Left ventricle myocardium inferior (tissue), 1 donor: ENCODE measurements at regions not wholly inside any gene's neighbourhood (a gene's known extent, or its start where the extent isn't known, plus 50 kb on each side); places are given as distances from the start of the nearest gene placed in this dataset.

Experiments used
- DNase-seq: peaks from one replicate; pipeline ENCODE4 v3.0.0-alpha.2; 2020
- H3K27ac ChIP-seq: fragments of 200-600 bp; replicated peaks from 2 replicates; pipeline ENCODE4 v1.8.0; 2021
- H3K27me3 ChIP-seq: fragments of 200-600 bp; 2 replicates; pipeline ENCODE4 v1.8.0; 2021; ENCODE audit warnings: low read depth
- H3K36me3 ChIP-seq: fragments of 200-600 bp; 2 replicates; pipeline ENCODE4 v1.8.0; 2021
- H3K4me1 ChIP-seq: fragments of 200-600 bp; 2 replicates; pipeline ENCODE4 v1.8.0; 2021
- H3K4me3 ChIP-seq: fragments of 200-600 bp; 2 replicates; pipeline ENCODE4 v1.8.0; 2021; ENCODE audit warnings: mild to moderate bottlenecking, moderate library complexity
- H3K9me3 ChIP-seq: fragments of 200-600 bp; replicated peaks from 2 replicates; pipeline ENCODE4 v1.8.0; 2021
- intact Hi-C: fragments of 100-400 bp; cut with micrococcal nuclease; formaldehyde crosslinking; loops from one replicate; pipeline ENCODE4 v1.11.0; 2022
- TF ChIP-seq, protein P1 (sequence below): fragments of 200-600 bp; IDR thresholded peaks from 2 replicates; pipeline ENCODE4 v1.8.0; 2021; ENCODE audit warnings: antibody characterized with exemption, mild to moderate bottlenecking, borderline replicate concordance
- donor health status: DM: no; HTN: yes; CAD: no; lungs with severe emphysema.

DNA sequence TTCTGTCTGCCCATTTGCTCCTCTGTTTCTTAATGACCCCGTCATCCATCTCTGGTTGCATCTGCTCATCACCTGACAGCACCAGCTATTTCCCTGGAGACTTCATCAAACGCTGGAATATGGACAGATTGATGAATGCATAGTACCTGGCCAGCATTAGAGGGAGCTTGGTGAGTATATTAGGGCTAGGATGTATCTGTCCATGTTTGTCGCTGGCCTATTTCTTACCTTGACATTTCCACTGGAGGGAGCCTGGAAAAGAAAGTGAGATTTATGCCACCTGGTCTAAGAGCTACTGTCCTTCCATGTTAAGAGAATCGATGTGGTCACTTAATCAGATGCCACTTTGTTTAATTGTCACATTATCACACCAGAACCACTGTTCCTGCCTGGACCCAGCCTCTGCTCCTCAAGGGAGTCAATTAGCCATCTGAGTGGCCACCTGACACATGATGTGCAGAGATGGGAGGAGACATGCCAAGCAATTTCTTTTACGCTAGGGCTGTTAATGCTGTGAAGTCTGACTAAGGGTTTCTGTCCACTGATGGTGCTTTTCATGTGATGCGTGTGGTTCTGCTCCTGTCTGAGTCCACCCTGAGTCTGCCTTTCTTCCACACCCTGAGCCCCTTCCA is 75.3 kb upstream of the SFSWAP start:
- DNase-seq, result no peak
- Histone ChIP-seq H3K4me3 (no peak overlapping the region), H3K27ac (no peak overlapping the region), H3K9me3 (no peaks in the 10 kb centered on the region), H3K27me3 (peaks cover 76% of the 10 kb centered on the region), H3K4me1 (no peaks in the 10 kb centered on the region), H3K36me3 (no peaks in the 10 kb centered on the region)
- intact Hi-C loops, result no loop called here
- TF ChIP-seq, protein P1, sequence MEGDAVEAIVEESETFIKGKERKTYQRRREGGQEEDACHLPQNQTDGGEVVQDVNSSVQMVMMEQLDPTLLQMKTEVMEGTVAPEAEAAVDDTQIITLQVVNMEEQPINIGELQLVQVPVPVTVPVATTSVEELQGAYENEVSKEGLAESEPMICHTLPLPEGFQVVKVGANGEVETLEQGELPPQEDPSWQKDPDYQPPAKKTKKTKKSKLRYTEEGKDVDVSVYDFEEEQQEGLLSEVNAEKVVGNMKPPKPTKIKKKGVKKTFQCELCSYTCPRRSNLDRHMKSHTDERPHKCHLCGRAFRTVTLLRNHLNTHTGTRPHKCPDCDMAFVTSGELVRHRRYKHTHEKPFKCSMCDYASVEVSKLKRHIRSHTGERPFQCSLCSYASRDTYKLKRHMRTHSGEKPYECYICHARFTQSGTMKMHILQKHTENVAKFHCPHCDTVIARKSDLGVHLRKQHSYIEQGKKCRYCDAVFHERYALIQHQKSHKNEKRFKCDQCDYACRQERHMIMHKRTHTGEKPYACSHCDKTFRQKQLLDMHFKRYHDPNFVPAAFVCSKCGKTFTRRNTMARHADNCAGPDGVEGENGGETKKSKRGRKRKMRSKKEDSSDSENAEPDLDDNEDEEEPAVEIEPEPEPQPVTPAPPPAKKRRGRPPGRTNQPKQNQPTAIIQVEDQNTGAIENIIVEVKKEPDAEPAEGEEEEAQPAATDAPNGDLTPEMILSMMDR, result no peak

DNA sequence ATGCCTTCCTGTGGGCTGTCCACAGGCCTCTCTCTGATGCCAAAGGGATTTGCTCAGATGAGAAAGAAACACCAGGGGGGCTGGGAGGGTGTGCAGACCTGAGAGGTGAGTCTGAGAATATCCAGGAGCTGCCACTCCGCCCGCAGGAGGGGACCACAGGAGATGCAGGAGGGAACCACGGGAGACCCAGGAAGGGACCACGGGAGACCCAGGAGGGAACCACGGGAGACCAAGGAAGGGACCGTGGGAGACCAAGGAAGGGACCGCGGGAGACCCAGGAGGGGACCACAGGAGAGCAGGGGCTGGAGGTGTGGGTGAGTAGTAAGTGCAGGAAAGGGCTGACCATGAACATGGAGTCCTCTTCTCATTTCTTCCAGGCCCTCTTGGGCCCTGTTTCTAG is 74.6 kb upstream of the SFSWAP start:
- Histone ChIP-seq H3K27me3 (peaks cover 75% of the 10 kb centered on the region), H3K27ac (no peak overlapping the region), H3K36me3 (no peaks in the 10 kb centered on the region), H3K4me3 (no peak overlapping the region), H3K4me1 (no peaks in the 10 kb centered on the region), H3K9me3 (no peaks in the 10 kb centered on the region)
- intact Hi-C loops, result no loop called here
- TF ChIP-seq, protein P1, result no peak
- no peak for DNase-seq

DNA sequence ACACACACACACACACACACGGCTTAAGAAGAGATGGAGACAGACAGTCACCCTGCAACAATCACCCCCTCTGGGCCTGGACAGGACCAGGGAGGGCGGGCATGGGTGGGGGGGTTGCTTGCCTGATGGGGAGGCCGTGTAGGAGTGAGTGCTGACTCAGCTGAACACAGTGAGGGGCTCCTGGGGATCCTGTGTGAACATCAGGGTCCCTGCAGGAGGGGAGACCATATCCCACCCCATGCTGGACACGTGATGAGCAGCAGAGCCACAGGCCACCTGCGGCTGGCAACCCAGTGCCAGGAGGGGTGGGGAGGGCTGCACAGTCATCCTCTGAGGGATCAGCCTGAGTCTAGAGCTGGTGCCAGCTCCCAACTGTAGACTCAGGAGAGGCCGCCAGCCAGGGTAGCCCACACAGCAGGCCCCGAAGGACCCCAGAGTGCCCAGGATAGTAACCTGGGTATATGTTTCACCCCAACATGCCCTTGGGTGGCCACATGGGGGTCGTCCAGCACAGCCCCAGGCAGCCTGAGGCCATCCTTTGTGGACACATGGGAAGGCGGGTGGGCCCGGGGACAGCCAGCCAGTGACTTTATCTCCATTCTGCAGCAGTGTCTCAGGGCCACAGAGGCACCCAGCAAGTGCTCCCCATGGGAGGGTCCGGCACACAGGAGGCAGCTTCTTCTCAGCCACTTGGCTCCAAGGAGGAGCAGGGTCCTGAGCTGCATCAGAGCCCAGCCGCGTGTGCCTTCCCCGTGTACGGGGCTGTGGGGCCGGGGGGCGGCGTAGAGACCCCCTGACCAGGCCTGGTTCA is 73.7 kb upstream of the SFSWAP start:
- no peak overlapping the region for H3K4me3 ChIP-seq
- H3K9me3 ChIP-seq, result no peaks in the 10 kb centered on the region
- H3K36me3 ChIP-seq, result no peaks in the 10 kb centered on the region
- peaks cover 78% of the 10 kb centered on the region for H3K27me3 ChIP-seq
- intact Hi-C loops, result no loop called here
- H3K4me1 ChIP-seq, result no peaks in the 10 kb centered on the region
- no peak for DNase-seq
- TF ChIP-seq, protein P1, result no peak
- no peak overlapping the region for H3K27ac ChIP-seq

DNA sequence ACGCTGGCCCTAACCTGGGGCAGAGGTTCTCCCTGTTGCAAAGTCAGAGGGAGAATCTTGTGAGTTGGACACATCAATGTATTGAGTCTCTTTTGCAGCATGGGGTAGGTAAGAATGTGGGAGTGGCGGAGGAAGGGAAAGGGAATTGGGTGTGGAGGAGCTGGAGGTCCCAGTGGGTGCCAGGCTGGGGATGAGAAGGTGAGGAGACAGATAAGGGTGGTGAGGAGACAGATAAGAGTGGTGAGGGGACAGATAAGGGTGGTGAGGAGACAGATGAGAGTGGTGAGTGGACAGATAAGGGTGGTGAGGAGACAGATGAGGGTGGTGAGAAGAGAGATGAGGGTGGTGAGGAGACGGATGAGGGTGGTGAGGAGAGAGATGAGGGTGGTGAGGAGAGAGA is 72.9 kb upstream of the SFSWAP start:
- peaks cover 84% of the 10 kb centered on the region for H3K27me3 ChIP-seq
- no peak overlapping the region for H3K4me3 ChIP-seq

DNA sequence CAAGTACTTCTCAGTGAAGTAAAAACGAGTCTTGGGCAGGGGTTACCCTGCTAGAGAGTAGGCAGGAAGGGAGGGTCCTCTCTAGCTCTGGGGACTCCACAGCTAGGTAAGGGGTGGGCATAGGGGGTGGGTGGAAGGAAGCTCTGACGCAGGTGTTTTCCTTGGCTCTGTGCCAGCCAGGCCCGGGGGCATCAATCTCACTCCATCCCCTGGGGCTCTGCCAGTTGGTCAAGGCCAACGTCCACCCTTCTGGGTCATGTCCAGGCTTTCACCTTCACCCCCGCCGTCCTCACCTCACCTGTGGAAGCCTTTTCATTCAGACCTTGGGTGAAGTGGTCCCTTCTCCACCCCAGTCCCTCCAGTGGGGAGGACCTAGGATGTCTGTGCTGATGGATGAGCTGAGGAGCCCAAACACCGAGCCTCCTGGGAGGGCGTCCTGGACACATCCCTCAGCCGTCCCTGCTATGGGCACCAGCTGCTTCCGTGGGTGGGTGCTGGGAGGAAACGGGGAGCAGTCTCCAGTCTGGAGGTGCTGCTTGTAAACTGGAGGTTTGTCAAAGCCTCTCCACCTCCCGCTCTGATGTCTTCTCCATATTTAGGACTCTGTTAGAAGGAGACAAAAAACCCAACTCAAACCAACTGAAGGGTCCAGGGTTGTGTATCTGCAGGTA is 71.5 kb upstream of the SFSWAP start:
- peaks cover 88% of the 10 kb centered on the region for H3K27me3 ChIP-seq
- no peak for DNase-seq
- TF ChIP-seq, protein P1, result no peak
- intact Hi-C loops, result no loop called here
- no peaks in the 10 kb centered on the region for H3K4me1 ChIP-seq
- H3K27ac ChIP-seq, result no peak overlapping the region
- no peaks in the 10 kb centered on the region for H3K36me3 ChIP-seq
- no peak overlapping the region for H3K4me3 ChIP-seq
- H3K9me3 ChIP-seq, result no peaks in the 10 kb centered on the region

More for the DNA sequence above, 72.9 kb upstream of the SFSWAP start:
- Histone ChIP-seq H3K9me3 (no peaks in the 10 kb centered on the region), H3K36me3 (no peaks in the 10 kb centered on the region), H3K4me1 (no peaks in the 10 kb centered on the region), H3K27ac (no peak overlapping the region)
- intact Hi-C loops, result no loop called here
- no peak for DNase-seq
- TF ChIP-seq, protein P1, result no peak
